GM23338 (cell line): ENCODE measurements at regions not wholly inside any gene's neighbourhood (a gene's known extent, or its start where the extent isn't known, plus 50 kb on each side); places are given as distances from the start of the nearest gene placed in this dataset.
"Not testable (repeated sequence)": the region's sequence is repeated elsewhere in the genome, so short reads cannot be mapped to it uniquely, and the experiment has no call there.

Experiments
- ATAC-seq: fragments of 200-7000 bp; cut with Tn5 transposase; 3 replicates; pipeline ENCODE4 v1.9.1; 2020
- DNase-seq: peaks from one replicate; pipeline ENCODE4 v3.0.0-alpha.2; 2015; ENCODE audit warnings: low spot score
- H2AFZ ChIP-seq: fragments of 200-600 bp; sonication (generic); 2 replicates; pipeline ENCODE4 v1.8.0; 2016; ENCODE audit warnings: antibody characterized with exemption, mild to moderate bottlenecking, moderate library complexity
- H3F3A ChIP-seq: fragments of 200-600 bp; sonication (generic); replicated peaks from 2 replicates; pipeline ENCODE4 v1.8.0; 2017; ENCODE audit warnings: antibody characterized with exemption, mixed run types, low read depth
- H3K27ac ChIP-seq: fragments of 200-600 bp; sonication (generic); 2 replicates; pipeline ENCODE4 v1.6.1; 2016; ENCODE audit warnings: low read depth
- H3K27me3 ChIP-seq: fragments of 200-600 bp; sonication (generic); 2 replicates; pipeline ENCODE4 v1.8.0; 2016; ENCODE audit warnings: mild to moderate bottlenecking, mixed run types, moderate library complexity; ENCODE audit not compliant: insufficient read depth
- H3K36me3 ChIP-seq: fragments of 200-600 bp; sonication (generic); 2 replicates; pipeline ENCODE4 v1.8.0; 2016; ENCODE audit warnings: mild to moderate bottlenecking; ENCODE audit not compliant: insufficient read depth
- H3K4me1 ChIP-seq: fragments of 200-600 bp; sonication (generic); 2 replicates; pipeline ENCODE4 v1.8.0; 2016; ENCODE audit warnings: mild to moderate bottlenecking, moderate library complexity; ENCODE audit not compliant: insufficient read depth
- H3K4me2 ChIP-seq: fragments of 200-600 bp; sonication (generic); 2 replicates; pipeline ENCODE4 v1.7.1; 2017; ENCODE audit warnings: mixed run types
- H3K4me3 ChIP-seq: fragments of 200-600 bp; sonication (generic); 2 replicates; pipeline ENCODE4 v1.6.1; 2016; ENCODE audit warnings: mixed run types
- H3K79me2 ChIP-seq: fragments of 200-600 bp; sonication (generic); replicated peaks from 2 replicates; pipeline ENCODE4 v1.8.0; 2017; ENCODE audit warnings: mild to moderate bottlenecking; ENCODE audit not compliant: insufficient read depth
- H3K9me2 ChIP-seq: fragments of 200-600 bp; sonication (generic); 2 replicates; pipeline ENCODE4 v1.8.0; 2017; ENCODE audit not compliant: insufficient read depth
- H4K20me1 ChIP-seq: fragments of 200-600 bp; sonication (generic); replicated peaks from 2 replicates; pipeline ENCODE4 v1.8.0; 2017; ENCODE audit warnings: mild to moderate bottlenecking; ENCODE audit not compliant: insufficient read depth
- H3K27ac Mint-ChIP-seq: 2 replicates; pipeline ENCODE4 v1.8.0; 2020; ENCODE audit warnings: inconsistent platforms, mild to moderate bottlenecking, moderate library complexity, mixed read lengths
- H3K27me3 Mint-ChIP-seq: 3 replicates; pipeline ENCODE4 v1.8.0; 2022; ENCODE audit warnings: low read depth, mild to moderate bottlenecking, moderate library complexity, mixed read lengths, inconsistent platforms; ENCODE audit not compliant: insufficient read depth, poor library complexity
- H3K36me3 Mint-ChIP-seq: 3 replicates; pipeline ENCODE4 v1.8.0; 2021; ENCODE audit warnings: low read depth, mild to moderate bottlenecking, inconsistent platforms, moderate library complexity, mixed read lengths
- H3K4me1 Mint-ChIP-seq: 3 replicates; pipeline ENCODE4 v1.8.0; 2020; ENCODE audit warnings: mild to moderate bottlenecking, inconsistent platforms, mixed read lengths
- H3K4me3 Mint-ChIP-seq: 3 replicates; pipeline ENCODE4 v1.8.0; 2021; ENCODE audit warnings: moderate library complexity, mild to moderate bottlenecking, inconsistent platforms, mixed read lengths
- H3K9me3 Mint-ChIP-seq: 3 replicates; pipeline ENCODE4 v1.8.0; 2020; ENCODE audit warnings: moderate library complexity, mild to moderate bottlenecking, inconsistent platforms, mixed read lengths
- CTCF ChIP-seq, 2 experiments: fragments of 200-600 bp in 1 of 2; sonication (generic) in 1 of 2; conservative IDR thresholded peaks; 2 replicates each; pipeline versions ENCODE4 v1.5.1 to v1.6.1; 2016 to 2017; ENCODE audit warnings: antibody characterized with exemption in 2 of 2, low read depth in 2 of 2, mild to moderate bottlenecking in 2 of 2, moderate library complexity in 1 of 2
- EZH2phosphoT487 ChIP-seq: fragments of 200-600 bp; sonication (generic); IDR thresholded peaks from one replicate; pipeline ENCODE4 v1.8.1; 2018; ENCODE audit warnings: antibody characterized with exemption; ENCODE audit not compliant: unreplicated experiment
- JUNB ChIP-seq: IDR thresholded peaks from one replicate; pipeline ENCODE4 v1.6.1; 2016; ENCODE audit warnings: antibody characterized with exemption; ENCODE audit not compliant: unreplicated experiment
- STAT1 ChIP-seq: IDR thresholded peaks from one replicate; pipeline ENCODE4 v1.6.1; 2016; ENCODE audit warnings: antibody characterized with exemption; ENCODE audit not compliant: unreplicated experiment

- no peaks in the 10 kb centered on the region for H4K20me1 ChIP-seq
- no peak for DNase-seq
- H3K9me3 Mint-ChIP-seq = peaks cover 7% of the 10 kb centered on the region; the same call in 1 of the 3 replicates
- no peak overlapping the region for H3K27ac ChIP-seq
- H3K4me3 ChIP-seq = no peak overlapping the region
- no peak overlapping the region for H3K4me3 Mint-ChIP-seq
- peaks cover 3% of the 10 kb centered on the region; the same call in 1 of the 3 replicates for H3K36me3 Mint-ChIP-seq
- no peak for ATAC-seq
- H3K9me2 ChIP-seq = 0 out of 2 replicates have a peak, but pooled peaks cover 5% of the 10 kb centered on the region
- H3K4me1 Mint-ChIP-seq = no peaks in the 10 kb centered on the region
- H3F3A ChIP-seq = no peaks in the 10 kb centered on the region
- H3K4me1 ChIP-seq = no peaks in the 10 kb centered on the region
- no peaks in the 10 kb centered on the region for H3K27me3 ChIP-seq
- no peak overlapping the region for H3K27ac Mint-ChIP-seq
- H3K36me3 ChIP-seq = no peaks in the 10 kb centered on the region
- H2AFZ ChIP-seq = no peak overlapping the region
- TF ChIP-seq EZH2phosphoT487 (no peak), JUNB (no peak), CTCF (conservative IDR thresholded peaks at IDR 0.05; ENCODE audit: low read depth in 2 of 2) (no peak), STAT1 (no peak)
- H3K79me2 ChIP-seq = no peaks in the 10 kb centered on the region
- peaks cover 3% of the 10 kb centered on the region for H3K27me3 Mint-ChIP-seq
- no peak overlapping the region for H3K4me2 ChIP-seq
Measured at GRCh38 chr11:103610435-103610834, 426.0 kb upstream of the DDI1 start.

DNA sequence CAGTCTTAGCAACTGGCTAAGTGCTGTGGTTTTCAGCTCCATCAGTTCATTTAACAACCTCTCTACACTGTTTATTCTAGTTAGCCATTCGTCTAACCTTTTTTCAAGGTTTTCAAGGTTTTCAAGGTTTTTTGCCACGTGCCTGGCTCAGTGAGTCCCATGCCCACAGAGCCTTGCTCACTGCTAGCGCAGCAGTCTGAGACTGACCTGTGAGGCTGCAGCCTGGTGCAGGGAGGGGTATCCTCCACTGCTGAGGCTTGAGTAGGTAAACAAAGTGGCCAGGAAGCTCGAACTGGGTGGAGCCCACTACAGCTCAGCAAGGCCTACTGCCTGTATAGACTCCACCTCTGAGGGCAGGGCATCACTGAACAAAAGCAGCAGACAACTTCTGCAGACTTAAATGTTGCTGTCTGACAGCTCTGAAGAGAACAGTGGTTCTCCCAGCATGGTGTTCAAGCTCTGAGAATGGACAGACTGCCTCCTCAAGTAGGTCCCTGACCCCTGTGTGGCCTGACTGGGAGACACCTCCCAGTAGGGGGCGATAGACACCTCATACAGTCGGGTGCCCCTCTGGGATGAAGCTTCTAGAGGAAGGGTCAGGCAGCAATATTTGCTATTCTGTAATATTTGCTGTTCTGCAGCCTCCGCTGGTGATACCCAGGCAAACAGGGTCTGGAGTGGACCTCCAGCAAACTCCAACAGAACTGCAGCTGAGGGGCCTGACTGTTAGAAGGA, 424.7 kb upstream of the DDI1 start:
- H3K4me2 ChIP-seq, H3F3A ChIP-seq, ATAC-seq, H4K20me1 ChIP-seq, H3K27me3 ChIP-seq, H3K4me1 ChIP-seq, H3K4me3 ChIP-seq, H3K27ac Mint-ChIP-seq, H3K9me2 ChIP-seq, H3K27ac ChIP-seq, H3K79me2 ChIP-seq, H3K4me1 Mint-ChIP-seq, H3K27me3 Mint-ChIP-seq, H3K4me3 Mint-ChIP-seq, H2AFZ ChIP-seq, H3K36me3 ChIP-seq, H3K9me3 Mint-ChIP-seq, H3K36me3 Mint-ChIP-seq: not testable (repeated sequence)
- DNase-seq = peak; percentile 31
- peak; percentile 44 to 54 for TF ChIP-seq CTCF (conservative IDR thresholded peaks at IDR 0.05; ENCODE audit: low read depth in 2 of 2)

GRCh38 chr11:103612451-103612850, 424.0 kb upstream of the DDI1 start:
- H3K4me1 Mint-ChIP-seq, H3K36me3 Mint-ChIP-seq, H3K9me2 ChIP-seq: not testable (repeated sequence)

DNA sequence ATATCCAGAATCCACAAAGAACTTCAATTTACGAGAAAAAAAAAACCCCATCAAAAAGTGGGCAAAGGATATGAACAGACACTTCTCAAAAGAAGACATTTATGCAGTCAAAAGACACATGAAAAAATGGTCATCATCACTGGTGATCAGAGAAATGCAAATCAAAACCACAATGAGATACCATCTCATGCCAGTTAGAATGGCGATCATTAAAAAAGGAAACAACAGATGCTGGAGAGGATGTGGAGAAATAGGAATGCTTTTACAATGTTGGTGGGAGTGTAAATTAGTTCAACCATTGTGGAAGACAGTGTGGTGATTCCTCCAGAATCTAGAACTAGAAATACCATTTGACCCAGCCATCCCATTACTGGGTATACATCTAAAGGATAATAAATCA, 419.9 kb upstream of the DDI1 start:
- H3K4me3 Mint-ChIP-seq, H3K27me3 ChIP-seq: not testable (repeated sequence)

More at GRCh38 chr11:103612451-103612850, 424.0 kb upstream of the DDI1 start:
- not testable (repeated sequence) for H3K27ac ChIP-seq, H3K27me3 Mint-ChIP-seq, H3K79me2 ChIP-seq, H3K27me3 ChIP-seq, H3K36me3 ChIP-seq, H4K20me1 ChIP-seq, H3F3A ChIP-seq, H3K9me3 Mint-ChIP-seq, H2AFZ ChIP-seq, H3K4me3 Mint-ChIP-seq, H3K4me3 ChIP-seq, DNase-seq, H3K4me1 ChIP-seq, H3K27ac Mint-ChIP-seq, ATAC-seq, H3K4me2 ChIP-seq

More for the DNA sequence above, 419.9 kb upstream of the DDI1 start:
- not testable (repeated sequence) for H3K4me2 ChIP-seq, DNase-seq, H3K9me3 Mint-ChIP-seq, H3K36me3 Mint-ChIP-seq, H4K20me1 ChIP-seq, H3K27ac Mint-ChIP-seq, ATAC-seq, H3K4me3 ChIP-seq, H3K4me1 ChIP-seq, H3K27me3 Mint-ChIP-seq, H3K36me3 ChIP-seq, H3K9me2 ChIP-seq, H3K79me2 ChIP-seq, H2AFZ ChIP-seq, H3K4me1 Mint-ChIP-seq, H3F3A ChIP-seq, H3K27ac ChIP-seq
